ENCODE measurements at regions not wholly inside any gene's neighbourhood (a gene's known extent, or its start where the extent isn't known, plus 50 kb on each side); places are given as distances from the start of the nearest gene placed in this dataset.

DNA sequence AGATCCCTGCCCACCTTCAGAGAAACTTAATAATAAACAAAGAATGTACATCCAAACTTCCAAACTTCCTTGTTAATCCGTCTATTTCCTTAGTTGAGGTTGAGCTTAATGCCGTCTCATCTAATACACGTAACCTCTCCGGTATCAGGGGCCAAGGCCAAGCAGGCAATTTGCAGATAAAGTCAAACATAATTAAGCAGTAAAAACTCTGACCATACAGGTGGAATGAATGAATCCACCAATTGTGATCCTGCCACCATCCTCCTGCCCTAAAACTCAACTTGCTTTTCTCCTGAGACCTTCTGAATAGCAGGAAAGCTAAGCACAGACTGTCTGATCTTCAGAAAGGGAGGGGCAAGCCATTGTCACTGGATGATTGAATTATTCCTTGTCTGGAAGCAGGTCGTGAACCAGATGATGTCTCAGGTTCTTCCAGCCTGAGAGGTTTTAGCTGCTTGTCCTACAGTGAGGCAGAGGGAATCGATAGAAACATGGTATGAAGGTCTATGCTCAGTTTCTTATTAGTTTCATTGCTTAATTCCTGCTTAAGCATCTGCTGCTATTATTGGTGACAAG is 1111.8 kb upstream of the EEF2KMT start:
- Mint-ChIP-seq H3K27me3 (ENCODE audit: unreplicated experiment) (no peaks in the 10 kb centered on the region), H3K4me1 (ENCODE audit: low read depth, unreplicated experiment) (no peaks in the 10 kb centered on the region), H3K36me3 (ENCODE audit: insufficient read depth, unreplicated experiment) (no peaks in the 10 kb centered on the region), H3K9me3 (ENCODE audit: low read depth, unreplicated experiment) (peaks cover 9% of the 10 kb centered on the region), H3K4me3 (ENCODE audit: low read depth, unreplicated experiment) (no peak overlapping the region), H3K27ac (ENCODE audit: unreplicated experiment) (no peak overlapping the region)
- no peak for DNase-seq
- CTCF ChIA-PET, result no interaction called here
- TF ChIP-seq, protein P1, sequence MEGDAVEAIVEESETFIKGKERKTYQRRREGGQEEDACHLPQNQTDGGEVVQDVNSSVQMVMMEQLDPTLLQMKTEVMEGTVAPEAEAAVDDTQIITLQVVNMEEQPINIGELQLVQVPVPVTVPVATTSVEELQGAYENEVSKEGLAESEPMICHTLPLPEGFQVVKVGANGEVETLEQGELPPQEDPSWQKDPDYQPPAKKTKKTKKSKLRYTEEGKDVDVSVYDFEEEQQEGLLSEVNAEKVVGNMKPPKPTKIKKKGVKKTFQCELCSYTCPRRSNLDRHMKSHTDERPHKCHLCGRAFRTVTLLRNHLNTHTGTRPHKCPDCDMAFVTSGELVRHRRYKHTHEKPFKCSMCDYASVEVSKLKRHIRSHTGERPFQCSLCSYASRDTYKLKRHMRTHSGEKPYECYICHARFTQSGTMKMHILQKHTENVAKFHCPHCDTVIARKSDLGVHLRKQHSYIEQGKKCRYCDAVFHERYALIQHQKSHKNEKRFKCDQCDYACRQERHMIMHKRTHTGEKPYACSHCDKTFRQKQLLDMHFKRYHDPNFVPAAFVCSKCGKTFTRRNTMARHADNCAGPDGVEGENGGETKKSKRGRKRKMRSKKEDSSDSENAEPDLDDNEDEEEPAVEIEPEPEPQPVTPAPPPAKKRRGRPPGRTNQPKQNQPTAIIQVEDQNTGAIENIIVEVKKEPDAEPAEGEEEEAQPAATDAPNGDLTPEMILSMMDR (IDR thresholded peaks at IDR 0.05; ENCODE audit: unreplicated experiment), result no peak
- no TSS peak for BruUV-seq (replicated peaks)
- intact Hi-C loops (cut with micrococcal nuclease; ENCODE audit: unreplicated experiment), result no loop called here

DNA sequence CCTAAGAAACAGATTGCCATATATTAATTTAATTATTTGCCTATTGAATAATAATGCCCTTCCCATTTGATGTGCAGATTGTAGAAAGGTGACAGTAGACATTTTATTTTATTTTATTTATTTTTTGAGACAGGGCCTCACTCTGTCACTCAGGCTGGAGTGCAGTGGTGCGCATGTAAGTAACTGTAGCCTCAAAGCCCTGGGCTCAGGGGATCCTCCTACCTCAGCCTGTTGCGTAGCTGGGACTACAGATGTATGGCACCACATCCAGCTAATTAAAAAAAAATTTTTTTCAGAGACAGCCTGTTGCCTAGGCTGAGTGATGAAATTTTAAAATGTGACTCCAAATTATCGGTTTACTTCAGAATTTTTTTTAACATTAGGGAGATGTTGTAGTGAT is 1110.0 kb upstream of the EEF2KMT start:
- Mint-ChIP-seq H3K27ac (ENCODE audit: unreplicated experiment) (no peak overlapping the region), H3K4me1 (ENCODE audit: low read depth, unreplicated experiment) (no peaks in the 10 kb centered on the region), H3K9me3 (ENCODE audit: low read depth, unreplicated experiment) (peaks cover 6% of the 10 kb centered on the region), H3K27me3 (ENCODE audit: unreplicated experiment) (no peaks in the 10 kb centered on the region), H3K4me3 (ENCODE audit: low read depth, unreplicated experiment) (no peak overlapping the region), H3K36me3 (ENCODE audit: insufficient read depth, unreplicated experiment) (no peaks in the 10 kb centered on the region)
- no peak for DNase-seq
- intact Hi-C loops (cut with micrococcal nuclease; ENCODE audit: unreplicated experiment), result no loop called here
- CTCF ChIA-PET, result no interaction called here
- no TSS peak for BruUV-seq (replicated peaks)
- TF ChIP-seq, protein P1 (IDR thresholded peaks at IDR 0.05; ENCODE audit: unreplicated experiment), result no peak

DNA sequence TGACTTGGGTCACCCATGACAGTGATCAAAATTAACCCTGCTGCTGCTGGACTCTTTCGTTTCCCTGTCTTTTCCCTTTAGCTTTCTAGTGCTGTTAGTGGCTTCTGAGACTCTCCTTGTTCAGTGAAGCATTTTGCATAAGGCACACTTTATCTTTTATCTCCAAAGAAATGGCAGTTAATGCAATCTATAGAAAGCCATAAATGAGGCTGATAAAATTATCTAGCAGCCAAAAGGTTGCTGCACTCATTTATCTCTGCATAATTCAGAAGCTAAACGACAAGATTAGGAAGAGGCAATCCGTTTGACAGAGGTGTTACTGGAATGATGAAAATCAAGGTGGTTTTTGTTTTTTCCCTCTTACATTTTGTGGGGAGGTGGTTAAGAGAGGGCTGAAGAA is 1109.5 kb upstream of the EEF2KMT start:
- peaks cover 6% of the 10 kb centered on the region for H3K9me3 Mint-ChIP-seq (ENCODE audit: low read depth, unreplicated experiment)
- H3K27me3 Mint-ChIP-seq (ENCODE audit: unreplicated experiment), result no peaks in the 10 kb centered on the region
- H3K4me1 Mint-ChIP-seq (ENCODE audit: low read depth, unreplicated experiment), result no peaks in the 10 kb centered on the region
- H3K27ac Mint-ChIP-seq (ENCODE audit: unreplicated experiment), result no peak overlapping the region
- H3K36me3 Mint-ChIP-seq (ENCODE audit: insufficient read depth, unreplicated experiment), result no peaks in the 10 kb centered on the region
- no TSS peak for BruUV-seq (replicated peaks)
- intact Hi-C loops (cut with micrococcal nuclease; ENCODE audit: unreplicated experiment), result no loop called here
- no peak overlapping the region for H3K4me3 Mint-ChIP-seq (ENCODE audit: low read depth, unreplicated experiment)
- CTCF ChIA-PET, result no interaction called here
- TF ChIP-seq, protein P1 (IDR thresholded peaks at IDR 0.05; ENCODE audit: unreplicated experiment), result no peak
- DNase-seq, result no peak

DNA sequence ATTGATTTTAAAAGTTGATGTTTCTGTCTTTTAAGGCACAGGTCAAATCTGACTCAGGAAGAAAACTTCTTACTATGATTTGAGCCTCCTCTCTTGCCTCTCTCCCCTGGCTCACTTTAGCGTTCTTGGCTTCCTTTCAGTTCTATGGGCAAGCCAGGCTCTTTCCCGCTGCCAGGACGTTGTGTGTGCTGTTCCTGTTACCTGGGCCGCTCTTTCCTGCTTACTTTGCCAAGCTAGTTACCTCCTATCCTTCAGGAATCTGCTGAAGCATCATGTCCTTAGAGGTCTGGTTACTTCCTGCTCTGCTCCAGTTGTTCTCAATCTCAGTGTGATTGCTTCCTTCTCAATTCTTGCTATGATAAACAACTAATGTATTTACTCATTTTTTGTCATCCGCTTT is 1108.5 kb upstream of the EEF2KMT start:
- no TSS peak for BruUV-seq (replicated peaks)
- no peak overlapping the region for H3K27ac Mint-ChIP-seq (ENCODE audit: unreplicated experiment)
- peaks cover 6% of the 10 kb centered on the region for H3K9me3 Mint-ChIP-seq (ENCODE audit: low read depth, unreplicated experiment)
- CTCF ChIA-PET, result no interaction called here
- no peak for DNase-seq
- no peaks in the 10 kb centered on the region for H3K4me1 Mint-ChIP-seq (ENCODE audit: low read depth, unreplicated experiment)
- intact Hi-C loops (cut with micrococcal nuclease; ENCODE audit: unreplicated experiment), result no loop called here
- H3K36me3 Mint-ChIP-seq (ENCODE audit: insufficient read depth, unreplicated experiment), result no peaks in the 10 kb centered on the region
- no peak overlapping the region for H3K4me3 Mint-ChIP-seq (ENCODE audit: low read depth, unreplicated experiment)
- H3K27me3 Mint-ChIP-seq (ENCODE audit: unreplicated experiment), result no peaks in the 10 kb centered on the region
- TF ChIP-seq, protein P1 (IDR thresholded peaks at IDR 0.05; ENCODE audit: unreplicated experiment), result no peak

Data from Calu3 (cell line).